ENCODE measurements at regions not wholly inside any gene's neighbourhood (a gene's known extent, or its start where the extent isn't known, plus 50 kb on each side); places are given as distances from the start of the nearest gene placed in this dataset.

DNA sequence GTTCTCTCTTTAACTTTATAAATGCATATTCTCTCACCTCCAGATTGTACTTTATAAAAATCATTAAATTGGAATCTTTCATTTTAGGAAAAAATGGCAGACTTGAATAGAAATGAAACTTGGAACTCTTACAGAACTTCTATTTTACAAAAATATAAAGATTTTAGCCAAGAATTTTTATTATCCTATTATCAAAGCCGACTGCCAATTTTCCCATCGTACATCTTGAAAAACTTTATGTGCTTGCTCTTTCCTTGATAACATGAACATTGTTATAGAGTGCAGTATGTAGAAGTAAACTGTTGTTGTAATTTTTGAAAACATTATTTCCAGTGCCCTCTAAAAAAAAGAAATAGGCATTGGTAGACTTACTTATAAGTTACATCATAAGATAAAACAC is 475.7 kb upstream of the REG3G start:
- no peak for DNase-seq (ENCODE audit: low read depth in 4 of 4, low spot score in 2 of 4)

DNA sequence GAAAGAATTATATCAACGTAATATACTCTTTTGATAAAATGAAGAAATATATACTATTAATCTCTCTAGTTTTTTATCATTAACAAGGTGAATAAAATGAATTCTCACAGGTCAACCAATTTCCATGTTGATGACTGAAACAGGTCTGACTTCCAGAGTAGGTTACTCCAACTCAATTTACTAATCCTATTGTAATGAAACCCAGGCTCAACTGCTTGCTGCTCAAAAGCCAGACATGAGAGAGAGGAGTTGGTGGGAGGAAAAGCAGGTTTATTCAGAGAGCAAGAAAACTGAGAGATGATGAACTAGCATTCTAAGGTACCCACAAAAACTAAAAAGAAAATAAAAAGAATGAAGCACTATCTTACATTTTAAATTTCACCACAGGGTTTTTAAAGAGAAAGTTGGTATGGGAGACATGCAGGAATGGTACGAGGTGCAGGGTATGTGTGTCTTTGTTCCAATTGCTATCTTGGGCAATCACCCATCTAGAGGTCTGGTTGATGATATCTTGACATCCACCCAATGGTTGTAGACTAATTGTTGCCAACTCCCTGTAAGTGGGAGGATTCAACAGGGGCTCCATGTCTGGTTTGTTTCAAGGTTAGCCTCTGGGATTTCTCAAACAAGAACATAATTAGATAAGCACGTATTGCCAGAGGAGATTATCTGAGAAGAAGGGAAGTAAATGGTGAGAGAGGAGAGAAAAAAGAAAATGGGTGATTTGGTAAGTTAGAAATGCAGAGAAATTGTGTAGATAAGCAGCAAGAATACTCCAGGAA is 471.4 kb upstream of the REG3G start:
- DNase-seq (ENCODE audit: low read depth in 4 of 4, low spot score in 2 of 4): no peak

DNA sequence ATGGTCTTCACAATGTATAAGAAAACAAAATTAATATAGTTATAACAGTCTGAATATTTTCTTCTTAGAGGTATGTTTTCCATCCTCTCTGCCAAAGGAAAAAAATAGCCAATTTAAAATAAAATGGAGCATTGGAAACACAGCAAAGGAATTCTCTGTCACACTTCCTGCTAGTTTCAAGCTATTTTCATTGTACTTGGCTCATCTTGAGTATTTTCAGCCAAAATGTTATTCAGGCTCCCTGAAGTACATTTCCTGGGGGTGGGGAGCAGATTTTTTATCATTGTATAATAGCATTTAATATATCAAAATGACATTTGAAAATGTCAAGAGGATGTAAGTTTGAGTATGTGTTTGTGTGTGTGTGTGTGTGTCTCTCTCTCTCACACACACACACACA is 463.6 kb upstream of the REG3G start:
- no peak for DNase-seq (ENCODE audit: low read depth in 4 of 4, low spot score in 2 of 4)

DNA sequence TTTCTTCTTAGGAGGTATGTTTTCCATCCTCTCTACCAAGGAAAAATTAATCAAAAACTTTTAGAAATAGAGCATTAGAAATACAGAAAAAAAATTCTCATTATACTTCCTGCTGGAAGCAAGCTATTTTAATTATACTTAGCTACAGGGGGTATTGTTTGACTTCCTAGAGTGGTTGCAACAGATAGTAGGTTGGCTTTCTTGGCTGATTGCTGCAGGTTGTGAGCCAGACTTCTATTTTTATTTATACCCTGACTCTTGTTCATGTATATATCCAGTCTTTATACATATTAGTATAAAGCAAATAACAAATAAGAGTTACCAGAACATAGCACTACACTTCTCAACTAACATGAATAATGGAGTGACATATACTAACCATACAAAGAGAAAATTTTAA is 460.8 kb upstream of the REG3G start:
- DNase-seq (ENCODE audit: low read depth in 4 of 4, low spot score in 2 of 4): no peak

DNA sequence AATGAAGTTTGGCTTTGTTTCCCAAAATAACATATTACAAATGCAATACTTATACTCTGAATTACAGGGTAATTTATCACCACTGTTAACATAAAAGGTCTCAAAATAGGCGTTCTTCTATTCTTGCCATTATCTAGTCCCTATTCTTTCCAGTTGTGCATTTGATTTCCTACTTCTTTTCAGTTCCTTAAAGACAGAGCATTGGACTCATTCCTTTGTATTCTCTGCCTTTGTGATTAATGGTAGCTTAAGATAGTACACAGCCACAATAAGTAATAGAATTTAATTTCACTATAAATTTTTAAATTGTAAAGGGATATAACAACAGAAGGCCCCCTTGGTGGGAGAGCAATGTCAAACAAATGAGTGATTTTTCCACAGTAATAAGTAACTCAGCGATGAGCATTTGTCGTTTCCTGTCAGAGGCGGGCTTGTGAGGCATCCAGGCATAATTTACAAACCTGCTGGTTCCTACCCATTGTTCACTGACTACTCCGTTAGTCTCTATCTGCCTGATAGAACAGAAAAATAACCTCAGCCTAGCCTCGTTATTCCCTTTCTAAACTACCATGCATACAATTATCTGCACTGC is 456.6 kb upstream of the REG3G start:
- DNase-seq (ENCODE audit: low read depth in 4 of 4, low spot score in 2 of 4): no peak

DNA sequence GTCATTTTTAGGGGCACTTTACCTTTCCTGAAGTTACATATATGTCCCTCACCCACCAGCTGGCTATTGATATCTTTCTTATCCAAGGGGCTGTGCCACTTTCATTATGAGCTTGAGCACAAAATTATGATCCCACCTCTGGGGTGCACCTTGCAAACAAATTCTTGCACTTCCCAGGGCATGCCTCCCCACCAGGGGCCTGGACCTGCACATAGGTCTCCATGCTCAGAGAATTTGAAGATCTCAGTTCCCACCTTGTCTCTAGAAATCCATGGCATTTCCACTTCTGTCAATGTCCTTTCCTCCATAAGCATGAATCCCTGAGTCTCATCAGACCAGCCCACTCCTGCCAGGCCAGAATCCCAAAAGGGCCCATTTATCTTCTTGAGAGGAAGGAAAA is 449.1 kb upstream of the REG3G start:
- no peak for DNase-seq (ENCODE audit: low read depth in 4 of 4, low spot score in 2 of 4)

DNA sequence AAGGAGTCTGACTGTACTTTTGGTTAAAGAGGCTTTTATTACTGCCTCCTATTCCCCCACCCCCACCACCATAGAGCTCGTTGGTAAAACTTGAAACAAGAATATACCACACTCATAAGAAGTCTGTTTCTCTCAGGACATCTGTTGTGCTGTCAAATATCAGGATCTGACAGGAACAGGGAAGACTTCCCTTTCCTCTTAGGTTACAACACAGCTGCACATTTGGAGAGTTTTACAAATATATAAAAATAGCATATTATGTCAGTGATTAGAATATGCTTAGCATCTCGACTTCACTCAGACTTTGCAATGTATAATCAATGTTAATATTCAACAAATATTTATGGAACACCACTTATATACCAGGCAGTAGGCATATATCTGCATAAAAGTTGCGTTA is 439.6 kb upstream of the REG3G start:
- DNase-seq (ENCODE audit: low read depth in 4 of 4, low spot score in 2 of 4): no peak

DNA sequence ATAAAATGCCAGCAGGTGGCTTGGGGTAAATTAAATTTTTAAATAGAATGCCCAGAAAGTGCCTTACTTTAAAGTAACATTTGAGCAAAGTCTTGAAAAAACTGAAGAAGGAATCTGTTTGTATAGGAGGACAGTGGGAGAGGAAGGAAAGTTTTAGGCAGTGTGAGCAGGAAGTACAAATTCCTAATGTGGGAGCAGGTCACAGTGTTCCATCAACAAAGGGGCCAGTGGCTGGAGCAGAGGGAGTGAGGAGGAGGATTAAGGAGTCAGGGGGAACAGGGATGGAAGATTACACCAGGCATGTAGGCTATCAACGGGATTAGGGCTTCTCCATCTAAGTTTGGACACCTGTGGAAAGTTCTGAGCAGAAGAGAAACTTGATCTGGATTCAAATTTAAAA is 439.2 kb upstream of the REG3G start:
- DNase-seq (ENCODE audit: low read depth in 4 of 4, low spot score in 2 of 4): no peak

DNA sequence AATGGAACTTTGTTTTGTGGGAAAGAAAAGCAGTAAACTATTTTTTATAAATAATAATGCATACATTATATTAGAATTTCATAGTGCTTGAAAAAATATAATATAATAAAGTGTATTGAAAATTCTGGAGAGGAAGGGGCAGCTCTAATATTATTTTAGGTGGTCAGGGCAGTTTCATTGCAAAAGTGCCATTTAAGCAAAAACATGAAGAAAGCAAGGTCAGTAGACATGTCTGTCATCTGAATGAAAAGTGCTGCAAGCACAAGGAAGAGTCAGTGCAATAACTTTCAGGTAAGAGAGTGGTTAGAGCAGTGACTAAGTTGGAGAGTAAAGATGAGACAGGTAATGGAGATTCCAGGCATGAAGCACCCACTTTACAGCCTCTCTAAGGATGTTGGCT is 435.6 kb upstream of the REG3G start:
- no peak for DNase-seq (ENCODE audit: low read depth in 4 of 4, low spot score in 2 of 4)

DNA sequence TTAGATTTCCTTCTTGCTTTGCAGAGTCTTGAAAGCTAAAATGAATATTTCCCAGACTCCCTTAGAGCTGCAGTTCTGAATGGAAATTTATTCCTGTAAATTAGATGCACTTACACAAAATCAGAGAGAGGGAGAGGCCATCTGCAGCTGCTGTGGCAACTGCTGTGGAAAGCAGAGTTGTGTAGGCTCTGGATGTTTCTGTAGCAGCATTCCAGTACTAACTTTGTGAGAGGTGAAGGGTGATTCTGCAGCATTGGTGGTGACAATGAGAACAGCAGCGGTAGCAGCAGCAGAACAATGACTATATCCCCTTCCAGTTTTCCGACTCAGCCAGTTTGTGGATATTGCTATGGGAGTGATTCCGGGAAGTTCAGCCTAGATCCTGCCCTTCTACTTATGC is 433.0 kb upstream of the REG3G start:
- DNase-seq (ENCODE audit: low read depth in 4 of 4, low spot score in 2 of 4): no peak

DNA sequence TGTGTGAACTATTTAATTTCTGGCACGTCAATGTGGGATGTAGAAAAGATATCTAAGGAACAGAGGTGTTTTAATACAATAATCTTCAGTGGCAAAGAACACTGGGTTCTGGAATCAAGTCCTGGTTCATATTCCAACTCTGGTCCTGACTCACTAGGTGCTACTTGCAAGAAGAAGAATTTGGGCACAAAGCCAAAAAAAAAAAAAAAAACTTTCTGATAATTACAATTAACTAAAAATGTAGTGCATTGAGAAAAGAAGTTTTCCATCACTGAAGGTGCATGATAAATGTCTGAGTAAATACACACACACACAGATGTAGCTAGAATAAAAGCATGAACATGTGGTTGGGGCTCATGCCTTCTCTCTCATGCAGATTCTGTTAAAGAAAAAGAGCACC is 424.4 kb upstream of the REG3G start:
- no peak for DNase-seq (ENCODE audit: low read depth in 4 of 4, low spot score in 2 of 4)

DNA sequence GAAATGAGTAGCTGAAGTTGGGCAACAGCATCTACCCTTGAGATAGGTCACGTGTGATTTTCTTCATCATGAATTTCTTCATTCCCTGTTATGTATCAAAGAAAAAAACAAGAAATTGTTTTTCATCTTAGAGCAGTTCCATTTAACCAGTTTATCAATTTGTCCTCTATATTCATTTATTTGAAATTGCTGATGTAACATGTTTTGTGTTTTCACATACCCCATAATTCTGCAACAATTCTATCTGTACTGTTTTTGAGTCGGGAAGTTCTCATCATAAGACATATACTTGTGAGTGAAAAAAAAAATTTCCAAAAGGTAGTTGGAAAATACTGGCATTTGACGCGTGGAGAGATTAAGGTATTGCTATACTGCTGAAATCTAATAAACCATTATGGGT is 422.6 kb upstream of the REG3G start:
- no peak for DNase-seq (ENCODE audit: low read depth in 4 of 4, low spot score in 2 of 4)

DNA sequence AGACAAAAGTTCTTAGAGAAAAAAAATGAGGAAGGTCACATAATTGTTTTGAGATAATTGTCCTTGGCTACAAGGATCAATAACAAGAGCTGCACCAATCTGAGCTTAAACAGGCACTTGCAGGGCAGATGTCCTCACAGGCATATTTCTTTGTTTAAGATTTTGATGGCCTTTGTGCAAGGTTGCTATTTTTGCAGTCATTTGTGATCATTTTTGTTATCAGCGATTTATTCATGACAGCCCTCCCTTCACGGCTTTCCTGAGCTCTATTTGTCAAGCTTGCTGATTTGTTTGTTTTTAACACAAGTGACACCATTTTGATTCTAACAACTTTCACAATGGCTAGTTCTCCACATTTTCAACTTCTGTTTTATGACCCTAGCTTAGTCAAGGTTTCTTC is 418.6 kb upstream of the REG3G start:
- no peak for DNase-seq (ENCODE audit: low read depth in 4 of 4, low spot score in 2 of 4)

DNA sequence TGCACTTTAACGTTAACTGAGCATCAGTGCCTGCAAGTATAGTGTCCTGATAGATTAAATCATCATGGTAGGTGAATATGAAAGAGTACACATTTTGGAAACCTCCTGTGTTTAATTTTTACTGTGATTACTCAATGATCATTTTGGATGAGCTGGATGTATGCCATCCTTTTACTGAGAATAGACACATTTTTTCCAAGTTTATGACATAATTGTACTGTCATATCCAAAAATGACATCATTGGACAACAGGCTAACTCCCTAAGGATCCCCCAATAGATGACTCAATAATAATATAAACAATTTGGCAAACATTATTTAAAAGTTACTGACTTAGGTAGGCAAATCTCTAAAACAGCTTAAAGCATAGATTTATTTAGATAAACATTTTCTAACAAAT is 410.8 kb upstream of the REG3G start:
- DNase-seq (ENCODE audit: low read depth in 4 of 4, low spot score in 2 of 4): no peak

DNA sequence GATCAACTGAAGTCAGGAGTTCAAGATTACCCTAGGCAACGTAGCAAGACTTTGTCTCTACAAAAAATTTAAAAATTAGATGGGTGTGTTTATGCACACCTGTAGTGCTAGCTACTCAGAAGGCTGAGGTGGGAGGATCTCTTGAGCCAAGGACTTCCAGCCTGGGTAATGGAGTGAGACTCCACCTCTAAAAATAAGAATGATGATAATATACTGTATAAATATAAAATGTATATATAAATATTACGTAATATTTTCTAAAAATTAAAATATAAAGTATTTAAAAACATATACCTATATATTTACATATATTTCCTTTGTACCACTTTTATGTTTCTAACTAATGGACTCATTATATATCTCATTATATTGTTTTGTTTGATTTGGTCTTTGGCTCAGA is 409.5 kb upstream of the REG3G start:
- DNase-seq (ENCODE audit: low read depth in 4 of 4, low spot score in 2 of 4): no peak

DNA sequence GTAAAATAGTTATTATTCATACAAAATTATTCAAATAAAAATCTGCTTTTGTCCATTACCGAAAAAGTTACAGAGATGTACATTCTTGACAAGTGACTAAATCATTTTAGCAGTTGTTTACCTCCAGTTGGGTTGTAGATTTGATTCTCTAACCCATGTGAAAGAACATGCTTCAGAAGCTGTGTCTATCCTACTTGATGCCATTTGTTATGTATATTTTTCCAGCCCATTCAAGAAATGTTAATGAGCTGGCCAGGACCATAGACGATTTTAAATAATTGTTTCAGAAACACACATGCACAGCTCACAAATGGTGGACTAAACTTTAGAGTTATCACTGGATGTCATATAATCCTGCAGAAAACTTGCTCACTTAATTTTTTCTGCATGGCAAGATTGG is 391.1 kb upstream of the REG3G start:
- DNase-seq (ENCODE audit: low read depth in 4 of 4, low spot score in 2 of 4): no peak

DNA sequence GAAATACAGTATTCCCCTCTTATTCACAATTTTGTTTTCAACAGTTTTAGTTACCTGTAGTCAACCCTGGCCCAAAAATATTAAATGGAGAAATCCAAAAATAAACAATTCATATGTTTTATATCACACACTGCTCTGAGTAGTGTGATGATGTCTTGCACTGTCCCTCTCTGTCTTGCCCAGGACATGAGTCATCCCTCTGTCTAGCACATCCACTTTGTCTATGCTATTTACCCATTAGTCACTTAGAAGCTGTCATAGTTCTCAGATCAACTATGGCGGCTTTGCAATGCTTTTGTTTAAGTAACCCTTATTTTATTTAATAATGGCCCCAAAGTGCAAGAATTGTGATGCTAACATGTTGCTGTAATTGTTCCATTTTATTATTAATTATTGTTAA is 380.6 kb upstream of the REG3G start:
- no peak for DNase-seq (ENCODE audit: low read depth in 4 of 4, low spot score in 2 of 4)

DNA sequence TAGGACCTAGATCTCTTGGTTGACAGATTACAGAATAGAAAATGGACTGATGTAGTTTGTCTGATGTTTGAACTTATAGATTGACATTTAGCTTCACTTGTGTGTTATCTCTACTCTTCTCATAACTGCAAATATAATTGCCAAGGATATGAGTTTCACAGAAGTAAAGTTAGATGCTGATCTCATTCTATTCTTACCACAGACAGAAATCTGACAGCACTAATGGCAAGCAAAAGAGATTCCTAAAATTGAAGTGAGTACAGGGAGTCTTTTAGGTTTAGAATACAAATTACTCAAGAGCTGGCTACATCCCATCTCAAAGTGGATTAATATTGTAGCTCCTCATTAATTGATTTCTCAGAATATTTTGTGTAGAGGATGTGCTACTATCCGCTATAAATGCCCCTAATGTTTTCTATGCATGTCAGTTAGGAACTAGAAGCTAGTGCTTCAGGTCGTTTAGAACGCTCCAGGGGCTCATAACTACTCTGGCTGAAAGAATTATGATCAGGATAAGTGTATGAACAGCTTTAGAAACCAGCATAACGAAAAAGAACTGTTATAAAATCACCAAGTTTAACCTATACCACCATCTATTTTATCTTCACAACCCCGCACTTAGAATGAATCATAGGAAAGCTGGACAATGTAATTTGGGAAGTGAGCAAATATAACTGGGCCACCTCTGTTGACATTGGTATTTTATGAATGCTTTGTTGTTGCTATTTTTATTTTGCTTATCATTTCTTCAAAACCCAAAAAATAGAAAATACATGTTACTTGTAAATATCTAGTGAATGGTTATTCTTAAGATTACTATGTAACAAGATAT is 378.8 kb upstream of the REG3G start:
- no peak for DNase-seq (ENCODE audit: low read depth in 4 of 4, low spot score in 2 of 4)

DNA sequence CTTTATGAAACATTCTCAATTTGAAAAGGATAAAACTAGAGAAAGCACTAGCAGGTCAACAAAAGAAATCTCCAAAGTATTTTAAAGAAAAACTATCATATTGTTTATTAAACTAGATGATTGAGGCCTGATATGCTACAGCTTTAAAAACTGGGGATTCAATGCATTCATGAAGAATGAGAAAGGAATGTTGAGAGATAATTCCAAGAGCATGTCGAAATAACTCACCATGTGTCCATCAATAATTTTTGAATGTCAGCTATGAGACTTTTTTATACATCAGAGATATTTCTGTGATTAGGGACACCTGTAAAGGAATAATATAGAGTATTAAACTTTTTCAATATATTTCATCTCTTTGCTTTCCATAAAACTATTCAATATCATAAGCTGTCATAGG is 376.9 kb upstream of the REG3G start:
- DNase-seq (ENCODE audit: low read depth in 4 of 4, low spot score in 2 of 4): no peak

DNA sequence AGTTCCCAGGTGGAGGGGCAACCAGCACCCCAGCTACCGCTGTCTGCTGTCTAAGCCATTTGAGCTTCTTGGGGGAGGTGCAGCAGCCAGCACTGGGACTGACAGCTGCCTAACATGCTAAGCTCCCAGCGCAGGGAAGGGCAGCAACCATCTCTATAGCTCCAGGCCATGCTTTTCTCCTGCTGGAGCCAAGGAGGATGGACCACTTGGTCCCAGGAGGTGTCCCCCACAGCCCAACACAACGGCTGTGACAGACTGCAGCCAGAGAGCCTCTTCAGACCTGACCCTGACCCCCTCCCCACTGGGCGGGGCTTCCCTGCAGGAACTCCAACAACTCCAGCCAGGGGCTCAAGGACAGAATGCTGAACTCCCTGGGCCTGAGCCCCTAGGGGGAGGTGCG is 370.6 kb upstream of the REG3G start:
- no peak for DNase-seq (ENCODE audit: low read depth in 4 of 4, low spot score in 2 of 4)

DNA sequence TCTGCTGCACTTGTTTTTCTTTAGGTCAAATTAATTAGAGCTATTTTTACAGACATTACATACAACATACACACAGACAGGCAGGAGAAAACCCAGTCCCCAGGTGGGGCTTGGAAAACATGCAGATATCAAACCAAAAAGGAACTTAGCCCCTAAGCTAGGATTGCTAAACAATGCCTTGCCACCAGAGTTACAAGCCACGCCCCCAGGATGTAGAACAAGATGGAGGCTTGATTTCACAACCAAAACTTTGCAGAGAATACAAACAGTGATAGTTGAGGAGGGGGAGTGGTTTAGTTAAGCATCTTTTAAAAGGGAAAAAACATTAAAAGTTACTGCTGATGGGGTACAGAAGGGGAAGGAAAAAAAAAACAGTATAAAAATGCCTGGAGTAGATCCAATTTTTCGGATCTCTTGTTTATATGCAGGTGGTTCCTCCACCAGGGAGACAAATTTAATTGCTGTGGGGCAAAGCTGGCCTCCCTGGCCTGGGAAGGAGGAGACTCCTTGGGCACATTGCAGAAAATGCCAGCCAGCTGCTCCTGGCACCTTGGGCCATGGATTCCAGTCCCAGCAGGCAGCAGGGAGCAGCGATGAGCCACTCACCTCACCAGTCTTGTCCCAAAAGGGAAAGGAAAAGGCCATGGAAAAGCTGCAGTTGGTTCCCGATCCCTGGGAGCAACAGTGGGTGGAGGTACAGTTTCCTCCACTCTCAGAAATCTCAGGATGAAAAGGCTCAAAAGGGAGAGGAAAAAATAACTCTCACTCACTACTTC is 348.4 kb upstream of the REG3G start:
- DNase-seq (ENCODE audit: low read depth in 4 of 4, low spot score in 2 of 4): no peak
